CD14-positive monocyte (primary cell): ENCODE measurements at regions not wholly inside any gene's neighbourhood (a gene's known extent, or its start where the extent isn't known, plus 50 kb on each side); places are given as distances from the start of the nearest gene placed in this dataset.
A peak's percentile ranks its signal among the peaks of the same experiment; 100 is the strongest.

ENCODE experiments used
- DNase-seq, 3 donors: peaks; one replicate each; pipeline ENCODE4 v3.0.0-alpha.2; 2011 to 2022
- H2AFZ ChIP-seq: 2 replicates; pipeline ENCODE4 v1.6.0; 2012; ENCODE audit warnings: mild to moderate bottlenecking, low read depth, low read length, inconsistent platforms; ENCODE audit not compliant: insufficient read depth, poor library complexity, severe bottlenecking
- H3K27ac ChIP-seq, 2 donors: 1 replicate in 1 of 2; 2 replicates in 1 of 2; pipeline ENCODE4 v1.5.1; 2012 to 2013; ENCODE audit warnings: low read length in 2 of 2, control low read depth in 1 of 2, inconsistent platforms in 1 of 2, low read depth in 1 of 2, mild to moderate bottlenecking in 1 of 2
- H3K27me3 ChIP-seq, 2 donors: one replicate each; pipeline versions ENCODE4 v1.6.0 to v1.6.1; 2011 to 2013; ENCODE audit warnings: low read length in 2 of 2; ENCODE audit not compliant: control insufficient read depth in 2 of 2, insufficient read depth in 2 of 2
- H3K36me3 ChIP-seq, 2 donors: replicated peaks in 1 of 2; 1 replicate in 1 of 2; 2 replicates in 1 of 2; pipeline versions ENCODE4 v1.5.1 to v1.6.1; 2012 to 2013; ENCODE audit warnings: low read length in 2 of 2, control low read depth in 1 of 2, inconsistent platforms in 1 of 2, mild to moderate bottlenecking in 1 of 2; ENCODE audit not compliant: insufficient read depth in 2 of 2, control insufficient read depth in 1 of 2
- H3K4me1 ChIP-seq, 2 donors: 1 replicate in 1 of 2; 2 replicates in 1 of 2; pipeline versions ENCODE4 v1.5.1 to v1.6.1; 2012 to 2013; ENCODE audit warnings: low read length in 2 of 2, control low read depth in 1 of 2, inconsistent platforms in 1 of 2, mild to moderate bottlenecking in 1 of 2, moderate library complexity in 1 of 2; ENCODE audit not compliant: insufficient read depth in 2 of 2, control insufficient read depth in 1 of 2
- H3K4me2 ChIP-seq: replicated peaks from 2 replicates; pipeline ENCODE3; 2012; ENCODE audit warnings: low read length, moderate library complexity, mild to moderate bottlenecking; ENCODE audit not compliant: poor library complexity, severe bottlenecking; ENCODE audit errors: extremely low read depth
- H3K4me3 ChIP-seq, 3 experiments: fragments of 200-600 bp in 1 of 3; sonication (generic) in 1 of 3; replicated peaks in 1 of 3; 1 replicate in 2 of 3; 2 replicates in 1 of 3; pipeline ENCODE4 v1.5.1; 2011 to 2013; ENCODE audit warnings: low read length in 3 of 3, mild to moderate bottlenecking in 3 of 3, control low read depth in 2 of 3, low read depth in 2 of 3, inconsistent platforms in 1 of 3, moderate library complexity in 1 of 3
- H3K79me2 ChIP-seq: 2 replicates; pipeline ENCODE4 v1.6.0; 2012; ENCODE audit warnings: mild to moderate bottlenecking, control low read depth, inconsistent platforms, low read length, moderate library complexity; ENCODE audit not compliant: insufficient read depth
- H3K9ac ChIP-seq: 2 replicates; pipeline ENCODE4 v1.6.0; 2017; ENCODE audit warnings: low read length, mild to moderate bottlenecking; ENCODE audit not compliant: insufficient read depth, poor library complexity, severe bottlenecking
- H3K9me3 ChIP-seq, 2 donors: replicated peaks in 1 of 2; 1 replicate in 1 of 2; 2 replicates in 1 of 2; pipeline versions ENCODE4 v1.5.1 to v1.6.1; 2012 to 2013; ENCODE audit warnings: low read length in 2 of 2, control low read depth in 1 of 2; ENCODE audit not compliant: control insufficient read depth in 1 of 2, insufficient read depth in 1 of 2
- H4K20me1 ChIP-seq: 2 replicates; pipeline ENCODE4 v1.6.0; 2012; ENCODE audit warnings: mild to moderate bottlenecking, low read length, control low read depth, moderate library complexity; ENCODE audit not compliant: insufficient read depth
- H3K27ac Mint-ChIP-seq, 7 donors: one replicate each; pipeline ENCODE4 v1.8.0; 2020; ENCODE audit warnings: mild to moderate bottlenecking in 7 of 7, mixed read lengths in 7 of 7, moderate library complexity in 6 of 7, inconsistent platforms in 2 of 7
- H3K27me3 Mint-ChIP-seq, 3 donors: one replicate each; pipeline ENCODE4 v1.8.0; 2021 to 2022; ENCODE audit warnings: low read depth in 3 of 3, mild to moderate bottlenecking in 3 of 3, mixed read lengths in 3 of 3, moderate library complexity in 3 of 3, inconsistent platforms in 1 of 3
- H3K36me3 Mint-ChIP-seq, 2 donors: one replicate each; pipeline ENCODE4 v1.8.0; 2020; ENCODE audit warnings: mixed read lengths in 2 of 2, inconsistent platforms in 1 of 2, mild to moderate bottlenecking in 1 of 2
- H3K4me1 Mint-ChIP-seq: one replicate; pipeline ENCODE4 v1.8.0; 2020; ENCODE audit warnings: mild to moderate bottlenecking, mixed read lengths
- H3K4me3 Mint-ChIP-seq, 2 donors: one replicate each; pipeline ENCODE4 v1.8.0; 2020; ENCODE audit warnings: mild to moderate bottlenecking in 2 of 2, mixed read lengths in 2 of 2, moderate library complexity in 1 of 2
- H3K9me3 Mint-ChIP-seq, 7 donors: one replicate each; pipeline ENCODE4 v1.8.0; 2020 to 2022; ENCODE audit warnings: mixed read lengths in 7 of 7, mild to moderate bottlenecking in 6 of 7, moderate library complexity in 6 of 7, inconsistent platforms in 2 of 7
- CTCF ChIP-seq: fragments of 200-600 bp; IDR thresholded peaks from one replicate; pipeline ENCODE4 v1.8.0; 2022; ENCODE audit warnings: antibody characterized with exemption, mild to moderate bottlenecking
- WGBS: methylation state at CpG from one replicate; pipeline ENCODE4 v1.1.5; 2013; ENCODE audit warnings: missing lambda C conversion rate; ENCODE audit not compliant: insufficient coverage; 5-methylcytosine and 5-hydroxymethylcytosine counted together
- intact Hi-C, 2 donors: fragments of 100-400 bp; cut with micrococcal nuclease; formaldehyde crosslinking; loops; one replicate each; pipeline versions ENCODE4 v1.15.0 to v1.15.1; 2023

GRCh38 chr2:235135195-235135965, 183.6 kb downstream of the SH3BP4 start:
- 93% methylated on average over 4 of the region's 4 CpGs for WGBS
- H3K27ac Mint-ChIP-seq = peak overlapping the region in 1 of 7 donors; percentile 60
- H3K9me3 ChIP-seq = no peaks in the 10 kb centered on the region

GRCh38 chr2:235135990-235136561, 184.3 kb downstream of the SH3BP4 start:
- H3K27me3 Mint-ChIP-seq = peaks cover 13 to 34% (median 24%) of the 10 kb centered on the region in 3 donors
- 45% methylated on average over 8 of the region's 19 CpGs for WGBS

More at GRCh38 chr2:235135195-235135965, 183.6 kb downstream of the SH3BP4 start:
- intact Hi-C loops = no loop called here
- Histone ChIP-seq H3K36me3 (no peaks in the 10 kb centered on the region), H3K4me2 (no peak overlapping the region), H3K9ac (no peak overlapping the region), H2AFZ (no peak overlapping the region), H3K27me3 (peaks cover 0 to 2% of the 10 kb centered on the region in 2 donors), H4K20me1 (no peaks in the 10 kb centered on the region), H3K4me1 (no peaks in the 10 kb centered on the region), H3K79me2 (no peaks in the 10 kb centered on the region), H3K4me3 (no peak overlapping the region), H3K27ac (no peak overlapping the region)
- no peak for DNase-seq
- Mint-ChIP-seq H3K36me3 (no peaks in the 10 kb centered on the region), H3K27me3 (peaks cover 9 to 32% (median 20%) of the 10 kb centered on the region in 3 donors), H3K9me3 (peaks cover 0 to 3% (median 0%) of the 10 kb centered on the region in 7 donors), H3K4me3 (peak overlapping the region in 1 of 2 donors; percentile 18), H3K4me1 (peaks cover 2% of the 10 kb centered on the region)
- no peak for TF ChIP-seq CTCF

More at GRCh38 chr2:235135990-235136561, 184.3 kb downstream of the SH3BP4 start:
- H3K4me1 Mint-ChIP-seq = peaks cover 2% of the 10 kb centered on the region
- no peak overlapping the region for H3K4me3 ChIP-seq
- no peaks in the 10 kb centered on the region for H3K79me2 ChIP-seq
- peak; percentile 56 for TF ChIP-seq CTCF
- no peaks in the 10 kb centered on the region for H3K36me3 ChIP-seq
- DNase-seq = peak in 2 of 3 donors; percentile 3 to 23
- no peaks in the 10 kb centered on the region for H3K9me3 ChIP-seq
- H4K20me1 ChIP-seq = no peaks in the 10 kb centered on the region
- no peaks in the 10 kb centered on the region for H3K4me1 ChIP-seq
- H3K36me3 Mint-ChIP-seq = no peaks in the 10 kb centered on the region
- no peak overlapping the region for H3K27ac ChIP-seq
- H3K27ac Mint-ChIP-seq = no peak overlapping the region
- H3K9me3 Mint-ChIP-seq = peaks cover 0 to 3% (median 0%) of the 10 kb centered on the region in 7 donors
- intact Hi-C loops = no loop called here
- no peak overlapping the region for H3K4me3 Mint-ChIP-seq
- H3K9ac ChIP-seq = no peak overlapping the region
- H2AFZ ChIP-seq = no peak overlapping the region
- H3K4me2 ChIP-seq = no peak overlapping the region
- peaks cover 0 to 2% of the 10 kb centered on the region in 2 donors for H3K27me3 ChIP-seq
